K562 (cell line): ENCODE measurements at regions not wholly inside any gene's neighbourhood (a gene's known extent, or its start where the extent isn't known, plus 50 kb on each side); places are given as distances from the start of the nearest gene placed in this dataset.

Experiments used
- ZNF318 ChIP-seq, 2 experiments: fragments of 450-650 bp; IDR thresholded peaks; 2 replicates each; pipeline ENCODE4 v1.6.1; 2016; ENCODE audit warnings: mild to moderate bottlenecking in 2 of 2, borderline replicate concordance in 1 of 2, low read depth in 1 of 2, moderate library complexity in 1 of 2

GRCh38 chr4:19729886-19730651 is 521.6 kb upstream of the SLIT2 start (continued):
- TF ChIP-seq ZNF318 (IDR thresholded peaks at IDR 0.05; ENCODE audit: borderline replicate concordance in 1 of 2, low read depth in 1 of 2): no peak
